Common myeloid progenitor, CD34-positive (primary cell): ENCODE measurements at regions not wholly inside any gene's neighbourhood (a gene's known extent, or its start where the extent isn't known, plus 50 kb on each side); places are given as distances from the start of the nearest gene placed in this dataset.
"Not testable (repeated sequence)": the region's sequence is repeated elsewhere in the genome, so short reads cannot be mapped to it uniquely, and the experiment has no call there.

Experiments used
- CTCF ChIA-PET: fragments of 350-600 bp; sonication (Branson Sonifier 250); formaldehyde crosslinking; loops from one replicate; lab custom pipeline; 2021; ENCODE audit warnings: antibody characterized with exemption; lab: Charles Lee
- POLR2A ChIA-PET: fragments of 350-600 bp; sonication (Branson Sonifier 250); formaldehyde crosslinking; loops from one replicate; lab custom pipeline; 2021; ENCODE audit warnings: antibody characterized with exemption; lab: Charles Lee
- DNase-seq, 3 donors: peaks; one replicate each; pipeline versions ENCODE4 v3.0.0 to v3.0.0-alpha.2; 2013
- H3K27ac ChIP-seq, 2 experiments: 1 replicate in 1 of 2; 2 replicates in 1 of 2; pipeline ENCODE4 v1.7.0; 2013; ENCODE audit warnings: inconsistent platforms in 2 of 2, low read length in 2 of 2, mild to moderate bottlenecking in 2 of 2, low read depth in 1 of 2, moderate library complexity in 1 of 2; ENCODE audit not compliant: severe bottlenecking in 2 of 2, insufficient read depth in 1 of 2, poor library complexity in 1 of 2
- H3K27me3 ChIP-seq, 5 experiments: replicated peaks in 2 of 5; 1 replicate in 3 of 5; 2 replicates in 2 of 5; pipeline versions ENCODE4 v1.6.1 to v1.7.0; 2013; ENCODE audit warnings: low read length in 4 of 5, mild to moderate bottlenecking in 2 of 5, moderate library complexity in 2 of 5, inconsistent platforms in 1 of 5; ENCODE audit not compliant: insufficient read depth in 5 of 5, control insufficient read depth in 4 of 5
- H3K36me3 ChIP-seq, 4 experiments: 1 replicate in 2 of 4; 2 replicates in 2 of 4; pipeline versions ENCODE4 v1.6.1 to v1.7.0; 2013; ENCODE audit warnings: low read length in 3 of 4, control low read depth in 1 of 4, mild to moderate bottlenecking in 1 of 4; ENCODE audit not compliant: control insufficient read depth in 4 of 4, insufficient read depth in 4 of 4
- H3K4me1 ChIP-seq, 4 experiments: 1 replicate in 3 of 4; 2 replicates in 1 of 4; pipeline versions ENCODE4 v1.6.1 to v1.7.1; 2013; ENCODE audit warnings: low read length in 3 of 4, mild to moderate bottlenecking in 3 of 4, control low read depth in 1 of 4, inconsistent platforms in 1 of 4, moderate library complexity in 1 of 4; ENCODE audit not compliant: control insufficient read depth in 4 of 4, insufficient read depth in 4 of 4; ENCODE audit errors: control extremely low read depth in 1 of 4
- H3K4me3 ChIP-seq, 7 experiments: 1 replicate in 4 of 7; 2 replicates in 3 of 7; pipeline versions ENCODE4 v1.5.1 to v1.7.0; 2013; ENCODE audit warnings: mild to moderate bottlenecking in 7 of 7, low read length in 6 of 7, moderate library complexity in 6 of 7, inconsistent platforms in 2 of 7, low read depth in 2 of 7, control low read depth in 1 of 7; ENCODE audit not compliant: insufficient read depth in 4 of 7, control insufficient read depth in 1 of 7; ENCODE audit errors: extremely low read depth in 1 of 7
- H3K9me3 ChIP-seq, 5 experiments: 1 replicate in 4 of 5; 2 replicates in 1 of 5; pipeline versions ENCODE4 v1.6.1 to v1.7.1; 2013; ENCODE audit warnings: low read length in 4 of 5, mild to moderate bottlenecking in 2 of 5, inconsistent platforms in 1 of 5, low read depth in 1 of 5, moderate library complexity in 1 of 5; ENCODE audit not compliant: control insufficient read depth in 4 of 5, insufficient read depth in 2 of 5; ENCODE audit errors: control extremely low read depth in 1 of 5
- WGBS: methylation state at CpG from one replicate; pipeline ENCODE4 v1.1.5; 2013; ENCODE audit not compliant: insufficient coverage; 5-methylcytosine and 5-hydroxymethylcytosine counted together

GRCh38 chr6:6741264-6741663 lies 152.7 kb downstream of the LY86 start:
- DNase-seq = no peak
- H3K4me1 ChIP-seq = peaks cover 0 to 2% (median 0%) of the 10 kb centered on the region in 4 experiments
- H3K36me3 ChIP-seq = no peaks in the 10 kb centered on the region
- ChIA-PET CTCF (interaction anchor here (1.3 kb wide), 1 partner anchor 42 kb away, joined by 3 read pairs; no protein-coding TSS in a partner anchor), POLR2A (interaction anchor here (0.6 kb wide), 1 partner anchor 400 kb away, joined by 3 read pairs; no protein-coding TSS in a partner anchor)
- H3K27ac ChIP-seq = no peak overlapping the region
- no peaks in the 10 kb centered on the region for H3K27me3 ChIP-seq
- no peaks in the 10 kb centered on the region for H3K9me3 ChIP-seq
- 100% methylated on average over 2 of the region's 4 CpGs for WGBS
- no peak overlapping the region for H3K4me3 ChIP-seq

- Histone ChIP-seq H3K4me3 (no peak overlapping the region), H3K36me3 (no peaks in the 10 kb centered on the region), H3K9me3 (no peaks in the 10 kb centered on the region), H3K27ac (no peak overlapping the region), H3K4me1 (peaks cover 0 to 10% (median 0%) of the 10 kb centered on the region in 4 experiments), H3K27me3 (no peaks in the 10 kb centered on the region)
- ChIA-PET CTCF (interaction anchor here (0.9 to 1.9 kb wide), 4 partner anchors 13 to 46 kb away, joined by 3 to 8 read pairs (median 4); no protein-coding TSS in a partner anchor), POLR2A (no interaction called here)
- no peak for DNase-seq
- 100% methylated on average over 1 of the region's 2 CpGs for WGBS
Measured at GRCh38 chr6:6742535-6742934, 154.0 kb downstream of the LY86 start.

- H3K27ac ChIP-seq = no peak overlapping the region
- whole genome bisulfite sequencing = 83% methylated on average over 3 of the region's 4 CpGs
- no peaks in the 10 kb centered on the region for H3K27me3 ChIP-seq
- H3K4me3 ChIP-seq = no peak overlapping the region
- no peaks in the 10 kb centered on the region for H3K9me3 ChIP-seq
- no peak for DNase-seq
- H3K36me3 ChIP-seq = no peaks in the 10 kb centered on the region
- H3K4me1 ChIP-seq = peaks cover 0 to 17% (median under 1%) of the 10 kb centered on the region in 4 experiments
- POLR2A ChIA-PET = no interaction called here
- CTCF ChIA-PET = interaction anchor here (0.7 to 1.6 kb wide), 3 partner anchors 11 to 518 kb away, joined by 3 to 4 read pairs (median 3); no protein-coding TSS in a partner anchor
Measured at GRCh38 chr6:6744551-6744950, 156.0 kb downstream of the LY86 start.

GRCh38 chr6:6745637-6746332 lies 157.3 kb downstream of the LY86 start:
- CTCF ChIA-PET = interaction anchor here (1.4 to 1.6 kb wide), 2 partner anchors 9 to 10 kb away, joined by 3 to 4 read pairs; no protein-coding TSS in a partner anchor
- POLR2A ChIA-PET = not testable (repeated sequence)

GRCh38 chr6:6746333-6746969 lies 157.9 kb downstream of the LY86 start:
- peak in 1 of 3 donors; percentile 16 for DNase-seq
- Histone ChIP-seq H3K27ac (no peak overlapping the region), H3K4me1 (peaks cover 0 to 33% (median 7%) of the 10 kb centered on the region in 4 experiments), H3K27me3 (no peaks in the 10 kb centered on the region), H3K9me3 (no peaks in the 10 kb centered on the region), H3K36me3 (no peaks in the 10 kb centered on the region), H3K4me3 (no peak overlapping the region)
- ChIA-PET POLR2A (no interaction called here), CTCF (interaction anchor here (1.4 kb wide), 1 partner anchor 9 kb away, joined by 4 read pairs; no protein-coding TSS in a partner anchor)
- 91% methylated on average over 14 of the region's 15 CpGs for WGBS

More at GRCh38 chr6:6745637-6746332, 157.3 kb downstream of the LY86 start:
- not testable (repeated sequence) for H3K4me3 ChIP-seq, H3K9me3 ChIP-seq, H3K27me3 ChIP-seq, DNase-seq, H3K27ac ChIP-seq, H3K36me3 ChIP-seq
- H3K4me1 ChIP-seq = peaks cover 0 to 28% (median 7%) of the 10 kb centered on the region in 4 experiments
- WGBS = 93% methylated on average over 40 of the region's 54 CpGs

GRCh38 chr6:6746970-6747338 lies 158.4 kb downstream of the LY86 start:
- ChIA-PET POLR2A (no interaction called here), CTCF (interaction anchor here (1.4 kb wide), 1 partner anchor 8 kb away, joined by 4 read pairs; no protein-coding TSS in a partner anchor)
- Histone ChIP-seq H3K4me3 (no peak overlapping the region), H3K9me3 (no peaks in the 10 kb centered on the region), H3K36me3 (no peaks in the 10 kb centered on the region), H3K27me3 (no peaks in the 10 kb centered on the region), H3K4me1 (peaks cover 0 to 38% (median 7%) of the 10 kb centered on the region in 4 experiments), H3K27ac (no peak overlapping the region)
- no peak for DNase-seq
- WGBS = 85% methylated on average over 2 of the region's 3 CpGs

- H3K27ac ChIP-seq = no peak overlapping the region
- H3K4me1 ChIP-seq = peaks cover 0 to 42% (median 7%) of the 10 kb centered on the region in 4 experiments
- no peaks in the 10 kb centered on the region for H3K36me3 ChIP-seq
- POLR2A ChIA-PET = no interaction called here
- H3K9me3 ChIP-seq = no peaks in the 10 kb centered on the region
- H3K4me3 ChIP-seq = no peak overlapping the region
- CTCF ChIA-PET = no interaction called here
- no peak for DNase-seq
- no peaks in the 10 kb centered on the region for H3K27me3 ChIP-seq
- 100% methylated on average over 4 of the region's 6 CpGs for WGBS
Measured at GRCh38 chr6:6747371-6747770, 158.9 kb downstream of the LY86 start.
